ENCODE measurements at regions not wholly inside any gene's neighbourhood (a gene's known extent, or its start where the extent isn't known, plus 50 kb on each side); places are given as distances from the start of the nearest gene placed in this dataset.

DNA sequence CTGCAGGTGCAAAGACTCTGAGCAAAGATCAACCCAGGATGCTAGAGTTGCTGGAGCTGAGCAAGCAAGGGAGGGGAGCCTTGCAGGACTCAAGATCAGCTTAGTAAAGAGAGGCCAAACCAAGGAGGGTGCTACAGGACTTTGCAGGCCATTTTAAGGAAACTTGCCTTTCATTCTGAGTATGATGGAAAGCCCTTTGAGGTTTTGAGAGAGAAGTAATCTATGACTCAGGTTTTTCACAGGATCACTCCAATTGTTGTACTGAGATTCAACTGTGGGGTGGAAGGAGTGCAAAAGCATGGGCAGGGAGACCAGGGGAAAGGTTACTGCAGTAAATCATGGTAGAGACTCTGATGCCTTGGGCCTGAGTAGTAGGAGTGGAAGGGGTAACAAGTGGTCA lies 260.4 kb upstream of the GPR149 start:
- TF ChIP-seq, protein P1, sequence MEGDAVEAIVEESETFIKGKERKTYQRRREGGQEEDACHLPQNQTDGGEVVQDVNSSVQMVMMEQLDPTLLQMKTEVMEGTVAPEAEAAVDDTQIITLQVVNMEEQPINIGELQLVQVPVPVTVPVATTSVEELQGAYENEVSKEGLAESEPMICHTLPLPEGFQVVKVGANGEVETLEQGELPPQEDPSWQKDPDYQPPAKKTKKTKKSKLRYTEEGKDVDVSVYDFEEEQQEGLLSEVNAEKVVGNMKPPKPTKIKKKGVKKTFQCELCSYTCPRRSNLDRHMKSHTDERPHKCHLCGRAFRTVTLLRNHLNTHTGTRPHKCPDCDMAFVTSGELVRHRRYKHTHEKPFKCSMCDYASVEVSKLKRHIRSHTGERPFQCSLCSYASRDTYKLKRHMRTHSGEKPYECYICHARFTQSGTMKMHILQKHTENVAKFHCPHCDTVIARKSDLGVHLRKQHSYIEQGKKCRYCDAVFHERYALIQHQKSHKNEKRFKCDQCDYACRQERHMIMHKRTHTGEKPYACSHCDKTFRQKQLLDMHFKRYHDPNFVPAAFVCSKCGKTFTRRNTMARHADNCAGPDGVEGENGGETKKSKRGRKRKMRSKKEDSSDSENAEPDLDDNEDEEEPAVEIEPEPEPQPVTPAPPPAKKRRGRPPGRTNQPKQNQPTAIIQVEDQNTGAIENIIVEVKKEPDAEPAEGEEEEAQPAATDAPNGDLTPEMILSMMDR (IDR thresholded peaks at IDR 0.05): no peak
- no peaks in the 10 kb centered on the region for H3K4me1 ChIP-seq
- no peaks in the 10 kb centered on the region for H3K27me3 ChIP-seq
- no peaks in the 10 kb centered on the region for H3K36me3 ChIP-seq
- intact Hi-C loops (cut with DNase I): no loop called here
- H3K9me3 ChIP-seq: no peaks in the 10 kb centered on the region
- no peak overlapping the region for H3K27ac ChIP-seq
- H3K4me3 ChIP-seq: no peak overlapping the region
- no peak for DNase-seq (ENCODE audit: low spot score in 2 of 2)

DNA sequence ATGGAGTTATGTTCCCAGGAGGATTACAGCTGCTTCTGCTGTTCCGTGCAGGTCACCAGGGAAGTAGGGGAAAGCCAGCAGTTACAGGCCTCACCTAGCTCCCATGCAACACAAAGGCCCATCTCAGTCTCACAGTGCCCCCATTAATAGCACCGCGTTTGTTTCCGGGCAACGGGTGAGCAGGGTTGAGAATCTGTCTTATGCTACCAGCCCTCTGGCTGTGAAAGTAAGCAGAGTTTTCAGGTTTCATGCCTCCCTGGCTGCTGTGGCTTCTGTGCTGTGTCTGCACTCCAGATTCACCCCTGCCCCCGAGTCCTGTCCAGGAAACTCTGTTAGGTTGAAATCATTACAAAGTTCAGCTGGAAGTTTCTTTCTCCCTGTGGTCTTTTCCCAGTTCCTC lies 254.4 kb upstream of the GPR149 start:
- Histone ChIP-seq H3K4me3 (no peak overlapping the region), H3K27me3 (no peaks in the 10 kb centered on the region), H3K27ac (no peak overlapping the region), H3K36me3 (no peaks in the 10 kb centered on the region), H3K4me1 (no peaks in the 10 kb centered on the region), H3K9me3 (no peaks in the 10 kb centered on the region)
- intact Hi-C loops (cut with DNase I): no loop called here
- TF ChIP-seq, protein P1 (IDR thresholded peaks at IDR 0.05): no peak
- DNase-seq (ENCODE audit: low spot score in 2 of 2): no peak

- no peaks in the 10 kb centered on the region for H3K9me3 ChIP-seq
- TF ChIP-seq, protein P1 (IDR thresholded peaks at IDR 0.05): no peak
- H3K36me3 ChIP-seq: no peaks in the 10 kb centered on the region
- H3K4me1 ChIP-seq: no peaks in the 10 kb centered on the region
- intact Hi-C loops (cut with DNase I): no loop called here
- H3K4me3 ChIP-seq: no peak overlapping the region
- H3K27ac ChIP-seq: no peak overlapping the region
- H3K27me3 ChIP-seq: no peaks in the 10 kb centered on the region
- DNase-seq (ENCODE audit: low spot score in 2 of 2): no peak
Measured at GRCh38 chr3:154684021-154684420, 254.0 kb upstream of the GPR149 start.

DNA sequence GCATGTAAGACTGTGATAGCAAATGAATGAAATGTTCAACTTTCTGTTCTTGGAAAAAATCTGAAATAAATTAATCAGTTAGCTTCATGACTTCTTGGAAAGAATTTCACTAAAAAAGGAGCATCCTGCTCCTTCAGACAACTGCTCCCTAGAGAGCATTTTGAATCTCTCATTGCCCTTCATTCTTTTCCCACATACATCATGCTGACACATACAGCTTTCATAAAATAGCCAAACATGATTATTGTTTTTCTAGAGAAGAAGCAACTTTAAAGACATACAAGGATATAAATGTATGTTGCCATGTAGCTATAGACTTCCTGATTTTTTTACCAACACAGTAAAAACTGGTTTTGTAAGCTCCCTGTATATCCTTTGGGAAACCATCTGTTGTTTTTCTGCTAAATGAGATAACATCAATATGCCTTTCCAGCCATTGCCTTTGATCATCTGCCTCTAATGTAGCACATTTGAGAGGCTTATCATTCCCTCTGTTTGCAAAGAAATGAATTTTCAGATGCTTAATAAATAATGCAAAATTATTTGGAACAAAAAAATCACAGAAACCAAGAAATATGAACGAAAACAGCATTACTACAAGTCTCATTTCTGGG lies 248.2 kb upstream of the GPR149 start:
- H3K4me1 ChIP-seq: no peaks in the 10 kb centered on the region
- no peaks in the 10 kb centered on the region for H3K9me3 ChIP-seq
- DNase-seq (ENCODE audit: low spot score in 2 of 2): no peak
- TF ChIP-seq, protein P1 (IDR thresholded peaks at IDR 0.05): no peak
- no peaks in the 10 kb centered on the region for H3K27me3 ChIP-seq
- no peak overlapping the region for H3K4me3 ChIP-seq
- intact Hi-C loops (cut with DNase I): no loop called here
- H3K27ac ChIP-seq: no peak overlapping the region
- no peaks in the 10 kb centered on the region for H3K36me3 ChIP-seq

DNA sequence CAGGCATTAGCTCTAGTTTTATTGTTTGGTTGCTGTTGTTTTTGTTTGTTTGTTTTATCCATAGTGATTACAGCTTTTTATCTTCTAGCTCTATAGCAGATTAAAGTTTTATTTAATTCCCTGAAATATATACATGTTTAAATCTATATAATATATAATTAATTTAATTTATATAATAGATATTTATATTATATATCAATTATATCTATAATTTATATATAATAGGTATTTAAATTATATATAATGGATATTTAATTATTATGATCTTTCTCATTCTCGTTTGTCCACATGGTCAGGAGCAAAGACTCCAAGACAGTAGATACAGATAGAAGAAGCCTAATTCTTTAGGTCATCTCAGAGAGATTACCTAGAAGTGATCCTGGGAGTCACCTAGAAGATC lies 238.8 kb upstream of the GPR149 start:
- Histone ChIP-seq H3K27ac (no peak overlapping the region), H3K4me1 (no peaks in the 10 kb centered on the region), H3K9me3 (no peaks in the 10 kb centered on the region), H3K36me3 (no peaks in the 10 kb centered on the region), H3K27me3 (no peaks in the 10 kb centered on the region), H3K4me3 (no peak overlapping the region)
- DNase-seq (ENCODE audit: low spot score in 2 of 2): no peak
- TF ChIP-seq, protein P1 (IDR thresholded peaks at IDR 0.05): no peak
- intact Hi-C loops (cut with DNase I): no loop called here

DNA sequence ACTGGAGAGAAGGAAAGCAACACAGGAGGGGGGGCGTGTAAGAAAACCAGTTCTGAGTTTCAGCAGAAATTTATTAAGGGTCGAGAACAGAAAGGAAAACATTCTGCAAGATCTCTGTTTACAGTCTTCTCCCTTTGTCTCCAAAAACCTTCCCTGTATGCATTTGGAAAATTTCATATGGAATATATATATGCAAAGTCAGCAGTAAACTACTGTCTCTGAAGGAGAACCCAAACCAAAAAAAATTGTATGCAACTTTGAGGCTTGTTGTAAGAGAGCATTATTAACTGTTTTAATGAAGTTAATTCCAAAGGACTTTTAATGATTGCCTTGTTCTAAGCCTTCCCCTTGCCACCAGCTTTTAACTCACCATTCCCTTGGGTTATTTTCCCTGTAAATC lies 238.2 kb upstream of the GPR149 start:
- Histone ChIP-seq H3K9me3 (no peaks in the 10 kb centered on the region), H3K4me1 (no peaks in the 10 kb centered on the region), H3K27me3 (no peaks in the 10 kb centered on the region), H3K36me3 (no peaks in the 10 kb centered on the region), H3K4me3 (no peak overlapping the region), H3K27ac (no peak overlapping the region)
- TF ChIP-seq, protein P1 (IDR thresholded peaks at IDR 0.05): no peak
- DNase-seq (ENCODE audit: low spot score in 2 of 2): no peak
- intact Hi-C loops (cut with DNase I): no loop called here
